Fibroblast of skin of left quadriceps (primary cell): ENCODE measurements at regions not wholly inside any gene's neighbourhood (a gene's known extent, or its start where the extent isn't known, plus 50 kb on each side); places are given as distances from the start of the nearest gene placed in this dataset.
A peak's percentile ranks its signal among the peaks of the same experiment; 100 is the strongest.

Experiments
- DNase-seq, 2 experiments: peaks; one replicate each; pipeline ENCODE4 v3.0.0-alpha.2; 2013; ENCODE audit warnings: low read depth in 2 of 2

DNA sequence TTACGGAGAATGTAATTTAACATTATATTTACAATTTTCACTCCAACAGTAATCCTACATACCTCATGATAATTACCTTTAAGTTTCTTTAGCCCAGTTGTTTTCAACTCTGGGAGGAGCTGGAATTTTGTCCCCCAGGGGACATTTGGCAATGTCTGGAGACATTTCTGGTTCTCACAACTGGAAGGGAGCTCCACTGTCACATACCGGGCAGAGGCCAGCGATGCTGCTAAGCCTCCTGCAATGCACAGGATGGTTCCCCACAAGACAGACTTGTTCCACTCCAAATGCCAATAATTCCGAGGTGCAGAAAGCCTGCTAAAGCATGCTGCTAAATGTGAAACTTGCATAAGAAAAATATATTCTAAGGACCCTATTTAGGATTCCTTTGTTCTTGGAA lies 251.1 kb upstream of the IRX5 start:
- no peak for DNase-seq

DNA sequence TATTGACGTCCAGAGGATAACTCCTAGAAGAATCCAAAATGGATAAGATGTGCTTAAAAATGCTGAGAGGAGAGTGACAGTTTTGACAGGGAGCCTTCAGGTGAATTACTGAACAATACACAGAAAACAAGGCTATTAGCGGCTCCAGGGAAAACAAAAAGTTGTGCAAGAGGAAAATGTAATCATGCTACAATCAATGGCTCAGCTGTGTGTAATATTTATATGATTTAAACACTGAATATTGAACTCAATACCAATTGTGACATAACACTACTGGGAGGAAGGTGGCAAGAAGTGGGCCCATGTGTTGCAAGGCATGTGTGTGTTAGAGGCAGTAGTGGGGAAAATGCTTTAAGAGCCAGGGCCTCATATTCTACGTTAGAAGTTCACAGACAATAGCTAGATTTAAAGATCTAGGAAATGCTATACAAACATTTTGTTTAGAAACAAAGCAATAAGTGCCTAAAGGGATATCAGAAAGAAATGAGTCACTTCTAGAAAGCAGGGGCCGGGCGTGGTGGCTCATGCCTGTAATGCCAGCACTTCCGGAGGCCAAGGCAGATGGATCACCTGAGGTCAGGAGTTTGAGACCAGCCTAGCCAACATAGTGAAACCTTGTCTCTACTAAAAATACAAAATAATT lies 253.2 kb upstream of the IRX5 start:
- DNase-seq, result no peak

DNA sequence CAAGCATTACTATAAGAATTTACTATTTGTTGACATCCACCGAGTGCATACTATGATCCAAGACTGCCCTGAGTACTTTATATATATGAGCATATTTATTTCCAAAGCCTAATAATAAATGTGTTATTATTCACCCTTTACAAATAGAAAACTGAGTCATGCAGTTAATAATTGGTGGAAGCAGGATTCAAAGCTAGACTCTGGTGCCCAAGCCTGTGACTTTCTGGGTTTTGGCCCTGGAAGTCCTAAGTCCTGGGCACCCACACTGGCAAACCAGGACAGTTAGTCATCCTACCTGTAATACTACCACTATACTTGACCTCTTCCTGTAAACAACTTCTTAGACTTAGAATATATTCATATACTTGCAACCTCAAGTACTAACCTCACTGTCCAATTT lies 257.4 kb upstream of the IRX5 start:
- no peak for DNase-seq

DNA sequence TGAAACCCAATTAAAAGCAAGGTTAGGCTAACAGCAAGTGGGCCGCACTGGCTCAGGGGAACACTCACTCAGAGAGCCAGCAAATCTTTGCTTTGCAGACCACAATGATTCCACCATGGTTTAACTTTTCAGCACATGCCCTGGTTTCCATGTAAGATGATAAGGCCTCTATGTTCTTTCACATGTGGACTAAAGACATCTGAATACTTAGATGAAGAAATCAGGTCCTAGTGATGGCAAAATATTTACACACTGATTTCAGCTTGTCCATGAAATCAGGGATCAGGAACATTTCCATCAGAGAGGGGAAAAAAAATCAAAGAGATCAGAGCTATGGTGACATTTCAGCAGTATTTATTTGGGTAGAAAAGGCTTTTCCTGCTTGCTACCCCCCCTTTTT lies 258.2 kb upstream of the IRX5 start:
- DNase-seq, result no peak

DNA sequence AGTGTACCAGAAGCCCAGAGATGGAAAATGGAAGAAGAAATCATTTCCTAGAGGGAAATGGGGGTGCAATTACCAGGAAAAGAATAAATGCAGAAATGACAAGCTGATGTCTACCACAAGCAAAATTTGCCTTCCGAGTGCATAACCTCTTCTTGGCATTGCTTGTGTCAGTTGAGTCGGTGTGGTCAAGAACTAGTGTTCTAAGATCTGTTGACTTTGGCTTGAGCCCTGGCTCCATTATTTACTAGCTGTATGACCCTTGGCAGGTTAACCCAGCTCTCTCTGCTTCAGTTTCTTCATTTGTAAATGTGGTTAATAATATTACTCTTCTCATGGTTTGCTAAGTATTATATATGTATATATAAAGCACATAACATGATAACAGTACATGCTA lies 273.0 kb upstream of the IRX5 start:
- no peak for DNase-seq

DNA sequence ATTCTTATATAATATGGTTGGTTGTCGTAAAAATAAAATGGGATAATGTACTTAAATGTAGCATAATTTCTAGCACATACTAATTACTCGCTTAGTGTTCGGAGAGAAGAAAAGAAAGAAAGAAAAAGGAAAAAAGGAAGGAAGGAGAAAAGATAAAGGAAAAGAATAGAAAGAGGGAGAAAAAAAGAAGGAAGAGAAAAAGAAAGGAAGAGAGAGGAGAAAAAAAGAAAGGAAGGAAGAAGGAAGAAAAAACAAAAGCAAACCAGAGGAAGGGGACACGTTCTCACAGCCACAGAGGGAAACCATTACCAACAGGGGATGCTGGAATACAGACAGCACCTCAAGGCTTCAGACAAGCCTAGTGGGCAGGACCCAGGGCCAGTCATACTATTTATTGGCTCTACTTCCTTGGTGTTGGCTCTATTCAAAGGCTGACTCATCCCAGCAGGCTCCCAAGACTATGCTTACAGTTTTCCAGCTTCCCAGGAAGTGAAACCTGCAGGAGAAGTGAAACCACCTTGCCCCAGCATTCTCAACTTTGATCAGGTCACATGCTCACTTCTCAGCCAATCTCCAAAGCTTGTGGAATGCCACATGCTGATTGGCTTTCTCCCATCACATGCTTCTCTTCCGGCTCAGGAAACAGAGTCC lies 273.5 kb upstream of the IRX5 start:
- no peak for DNase-seq

DNA sequence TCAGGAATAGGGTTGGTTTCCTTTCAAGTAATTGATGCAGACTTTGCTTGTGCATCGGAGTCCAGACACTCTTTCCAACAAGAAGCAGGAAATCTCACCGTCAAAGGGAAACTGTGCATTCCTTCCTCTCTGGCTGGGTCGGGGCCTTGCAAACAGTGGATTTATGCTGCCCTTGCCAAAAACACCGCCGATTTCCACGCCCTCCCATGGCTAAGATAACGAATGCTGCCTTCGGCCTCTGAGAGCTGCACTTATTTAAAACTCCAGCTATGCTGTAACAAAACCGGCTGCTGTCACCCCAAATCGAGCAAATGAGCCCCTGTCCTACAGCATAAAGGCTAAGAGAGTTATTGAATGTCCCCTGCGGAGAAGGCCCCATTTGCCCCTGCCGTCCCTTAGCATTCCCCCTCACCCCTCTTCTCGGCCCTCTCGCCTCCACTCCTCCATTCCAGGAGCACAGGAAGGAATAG lies 275.5 kb upstream of the IRX5 start:
- peak in 1 of 2 experiments; percentile 6 for DNase-seq

DNA sequence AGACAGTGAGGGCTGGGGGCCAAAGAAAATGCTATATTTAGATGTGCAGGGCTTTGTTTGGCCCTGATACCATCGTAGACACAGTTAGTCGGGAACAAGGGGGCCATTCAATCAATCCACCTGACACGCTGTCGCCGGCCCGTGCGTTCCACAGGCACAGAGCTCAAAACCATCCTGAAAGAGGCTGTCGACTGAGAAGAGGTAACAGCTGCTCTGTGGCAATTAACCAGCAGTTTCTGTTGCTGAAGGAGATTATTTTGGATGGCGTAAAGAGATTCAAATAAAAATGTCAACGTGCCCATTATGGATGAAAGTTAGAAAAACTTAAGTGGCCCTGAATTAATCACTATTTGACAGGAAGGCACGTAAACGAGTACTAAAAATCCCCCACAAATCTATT lies 276.2 kb upstream of the IRX5 start:
- DNase-seq, result no peak

DNA sequence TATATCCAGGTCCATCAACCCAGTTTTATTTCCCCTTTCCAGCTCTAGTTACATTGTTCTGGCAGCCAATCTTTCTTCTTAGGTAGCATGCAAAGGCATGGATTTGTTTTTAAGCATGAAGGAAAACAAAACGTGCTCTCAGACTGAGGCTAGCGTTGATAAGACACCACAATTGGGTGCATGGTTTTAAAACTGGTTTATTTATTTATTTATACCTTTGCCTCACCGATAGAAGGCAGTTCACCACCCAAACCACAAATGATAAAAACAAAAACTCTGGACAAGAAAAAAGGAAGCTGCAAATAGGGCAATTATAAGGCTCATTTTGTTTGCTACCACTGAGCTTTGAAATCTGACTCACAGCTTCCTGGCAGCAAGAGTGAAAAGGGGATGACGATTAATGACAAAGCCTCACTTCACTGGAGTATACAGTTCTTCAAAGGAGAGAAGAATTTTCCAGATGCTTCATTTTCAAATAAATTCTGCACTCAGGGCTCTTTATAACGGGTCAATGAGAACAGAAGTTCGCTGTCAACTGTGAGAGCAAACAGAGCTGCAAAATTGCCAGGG lies 278.4 kb upstream of the IRX5 start:
- DNase-seq, result no peak

DNA sequence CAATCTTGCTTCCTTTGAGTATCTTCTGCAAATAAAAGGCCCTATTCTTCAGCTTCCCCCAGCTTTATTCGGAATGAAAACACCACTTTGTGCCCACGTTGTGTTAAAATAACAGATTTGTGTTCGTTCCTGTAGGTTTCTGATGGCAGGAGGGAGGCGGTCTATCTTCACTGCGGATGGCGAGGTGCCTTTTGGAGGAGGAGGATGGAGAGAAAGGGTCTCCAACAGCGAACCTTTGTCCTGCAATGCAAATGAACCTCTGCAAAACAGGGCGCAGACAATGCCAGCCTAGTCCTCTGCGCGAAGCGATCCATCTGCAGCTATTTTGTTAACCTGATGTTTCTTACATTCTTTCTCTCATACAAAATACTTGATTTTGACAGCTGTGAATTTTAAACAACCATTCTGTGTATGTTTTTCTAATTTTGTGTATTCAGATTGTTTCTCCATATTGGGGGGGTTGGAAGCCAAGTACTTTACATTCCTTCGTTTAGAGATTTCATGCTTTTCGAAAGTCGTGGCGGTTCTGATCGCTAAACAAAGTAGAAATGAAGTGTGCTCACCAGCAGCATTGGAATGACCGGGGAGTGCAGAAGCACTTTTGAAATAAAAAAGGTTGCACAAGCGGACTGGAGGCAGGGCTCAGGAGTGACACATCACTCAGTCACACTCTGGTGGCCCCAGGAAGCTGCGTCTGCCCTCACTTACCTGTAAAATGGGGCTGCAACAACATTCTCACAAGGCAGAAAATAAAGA lies 279.0 kb upstream of the IRX5 start:
- DNase-seq, result no peak

DNA sequence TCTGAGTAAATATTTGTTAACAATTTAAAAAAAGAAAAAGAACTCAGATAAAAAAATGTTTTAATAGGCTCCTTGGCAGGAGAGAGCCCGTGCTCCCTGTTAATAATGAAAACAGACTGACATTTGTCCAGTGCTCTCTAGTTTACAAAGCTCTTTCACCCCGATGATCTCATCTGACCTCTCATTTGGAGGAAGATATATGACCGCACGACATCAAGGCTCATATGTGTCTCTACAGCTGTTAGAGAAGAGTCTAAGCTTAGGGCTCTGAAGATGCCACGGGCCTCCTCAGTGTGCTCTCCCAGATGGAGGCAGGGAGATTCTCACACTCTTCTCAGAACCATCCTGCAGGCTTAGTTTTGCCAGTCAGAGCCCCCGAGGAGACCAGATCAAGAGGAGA lies 280.8 kb upstream of the IRX5 start:
- no peak for DNase-seq

DNA sequence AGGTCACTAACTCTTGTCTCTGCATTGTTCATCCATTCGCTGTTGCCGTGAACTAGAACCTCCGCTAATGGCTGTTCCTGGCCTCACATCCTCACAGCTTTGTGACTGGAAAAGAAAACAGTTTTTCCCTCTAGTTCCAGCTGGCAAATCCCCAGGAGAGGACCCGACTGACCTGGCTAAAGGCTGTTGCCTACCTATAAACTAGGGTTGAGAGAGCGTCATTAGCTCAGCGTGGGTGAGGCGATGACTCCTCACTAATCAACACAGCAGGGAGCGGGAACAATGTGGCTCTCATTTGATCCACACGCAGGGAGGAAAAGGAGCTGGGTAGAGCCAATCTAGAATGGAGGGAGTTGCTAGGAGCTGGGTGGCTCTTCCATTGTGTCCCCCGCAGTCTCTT lies 282.1 kb upstream of the IRX5 start:
- no peak for DNase-seq

DNA sequence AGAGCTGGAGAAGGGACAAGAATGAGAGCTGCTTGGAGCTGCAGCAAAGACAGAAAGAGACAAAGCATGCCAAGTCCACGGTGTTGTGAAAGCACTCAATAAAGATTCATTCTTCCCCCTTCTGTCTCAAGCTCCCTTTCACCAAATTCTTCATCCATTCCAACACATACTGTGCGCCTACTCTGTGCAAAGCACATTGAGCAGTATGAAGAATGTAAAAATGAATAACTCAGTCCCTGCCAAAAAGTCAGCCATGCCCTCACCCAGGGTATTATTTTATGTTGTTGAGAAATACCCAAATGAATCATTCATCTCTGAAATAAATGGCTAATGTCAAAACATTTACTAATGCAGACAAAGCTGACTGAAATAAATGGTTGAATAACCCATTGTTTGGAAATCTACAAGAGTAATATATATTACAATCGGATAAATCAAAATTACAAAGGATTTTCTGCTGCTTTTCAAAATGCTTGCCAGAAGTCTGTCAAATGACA lies 282.9 kb upstream of the IRX5 start:
- peak; percentile 20 to 34 for DNase-seq

DNA sequence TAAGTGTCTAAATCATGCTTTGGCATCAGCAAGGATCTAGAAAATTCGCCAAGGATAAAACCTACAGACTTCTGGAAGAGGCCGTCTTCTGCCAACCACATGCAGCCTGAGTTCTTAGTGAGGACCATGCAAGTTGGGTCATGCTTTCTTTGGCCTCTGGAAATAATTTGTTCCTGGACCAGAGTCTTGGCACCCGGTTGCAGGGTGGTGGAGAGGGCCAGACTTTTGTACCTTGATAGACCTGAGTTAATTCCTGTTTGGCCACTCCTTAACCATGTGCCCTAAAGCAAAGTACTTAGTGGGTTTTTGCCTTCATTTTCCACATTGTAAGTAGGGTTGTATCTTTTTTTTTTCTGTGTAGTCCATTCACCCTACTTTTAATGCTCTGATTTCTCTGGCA lies 283.4 kb upstream of the IRX5 start:
- DNase-seq, result no peak

DNA sequence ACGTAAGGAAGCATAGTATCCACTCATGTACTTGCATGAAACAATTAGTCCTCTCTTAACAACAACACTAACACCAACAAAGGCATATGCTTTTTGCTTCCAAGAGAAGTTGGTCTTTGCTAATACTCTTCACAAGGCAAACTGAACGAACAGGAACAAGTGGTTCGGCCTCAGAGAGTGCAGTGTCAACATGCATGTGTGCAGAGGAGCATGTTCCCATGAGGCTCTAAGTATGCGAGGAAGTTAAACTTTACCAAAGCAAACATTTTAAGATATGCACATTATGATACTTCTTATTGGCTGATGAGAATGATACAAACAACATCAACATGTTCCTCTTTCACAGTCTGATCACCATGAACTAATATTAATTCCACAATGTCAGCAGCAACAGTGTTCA lies 285.3 kb upstream of the IRX5 start:
- no peak for DNase-seq

DNA sequence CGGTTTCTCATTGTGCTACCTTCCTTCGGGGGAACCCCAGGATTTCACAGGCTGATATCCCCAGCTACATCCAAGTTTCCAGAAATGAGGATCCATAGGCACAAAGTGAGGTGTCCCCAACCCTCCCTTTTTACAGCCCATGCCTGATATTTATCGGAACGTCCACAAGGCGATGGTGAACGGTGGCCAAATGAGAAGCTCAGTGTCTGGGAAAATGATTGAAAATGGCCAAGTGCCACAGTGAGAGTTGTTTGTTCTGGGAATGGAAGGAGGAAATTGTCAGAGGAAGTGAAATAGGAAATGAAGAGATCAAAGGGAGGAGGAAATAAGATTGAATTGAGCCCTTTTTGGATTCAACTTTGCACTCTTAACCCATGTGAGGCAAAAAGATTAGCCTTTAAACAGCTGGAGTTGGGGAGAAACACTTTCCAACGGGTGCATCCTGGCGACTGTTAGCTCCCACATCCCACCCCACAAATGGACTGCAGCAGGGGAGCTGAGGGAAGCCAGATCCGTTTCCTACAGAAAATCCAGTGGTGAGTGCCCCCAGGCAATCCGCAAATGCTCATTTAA lies 294.4 kb upstream of the IRX5 start:
- no peak for DNase-seq

DNA sequence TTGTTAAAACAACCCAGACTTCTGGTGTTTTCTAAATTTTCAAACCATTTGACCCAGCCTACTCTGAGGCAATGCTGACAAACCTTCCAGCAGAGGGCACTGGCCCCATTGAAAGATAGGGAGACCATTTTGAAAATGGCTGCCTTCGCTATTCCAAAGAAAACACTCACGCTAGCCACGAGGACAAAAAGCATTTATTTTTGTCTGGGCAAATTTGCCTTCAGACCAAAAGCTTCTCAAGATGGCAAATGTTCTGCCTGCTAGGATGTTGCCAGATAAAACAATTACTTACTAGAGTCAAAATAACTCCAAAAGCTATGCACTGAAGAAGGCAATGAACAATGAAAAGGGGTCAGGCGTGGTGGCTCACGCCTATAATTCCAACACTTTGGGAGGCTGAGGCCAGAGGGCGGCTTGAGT lies 296.7 kb upstream of the IRX5 start:
- DNase-seq, result no peak

DNA sequence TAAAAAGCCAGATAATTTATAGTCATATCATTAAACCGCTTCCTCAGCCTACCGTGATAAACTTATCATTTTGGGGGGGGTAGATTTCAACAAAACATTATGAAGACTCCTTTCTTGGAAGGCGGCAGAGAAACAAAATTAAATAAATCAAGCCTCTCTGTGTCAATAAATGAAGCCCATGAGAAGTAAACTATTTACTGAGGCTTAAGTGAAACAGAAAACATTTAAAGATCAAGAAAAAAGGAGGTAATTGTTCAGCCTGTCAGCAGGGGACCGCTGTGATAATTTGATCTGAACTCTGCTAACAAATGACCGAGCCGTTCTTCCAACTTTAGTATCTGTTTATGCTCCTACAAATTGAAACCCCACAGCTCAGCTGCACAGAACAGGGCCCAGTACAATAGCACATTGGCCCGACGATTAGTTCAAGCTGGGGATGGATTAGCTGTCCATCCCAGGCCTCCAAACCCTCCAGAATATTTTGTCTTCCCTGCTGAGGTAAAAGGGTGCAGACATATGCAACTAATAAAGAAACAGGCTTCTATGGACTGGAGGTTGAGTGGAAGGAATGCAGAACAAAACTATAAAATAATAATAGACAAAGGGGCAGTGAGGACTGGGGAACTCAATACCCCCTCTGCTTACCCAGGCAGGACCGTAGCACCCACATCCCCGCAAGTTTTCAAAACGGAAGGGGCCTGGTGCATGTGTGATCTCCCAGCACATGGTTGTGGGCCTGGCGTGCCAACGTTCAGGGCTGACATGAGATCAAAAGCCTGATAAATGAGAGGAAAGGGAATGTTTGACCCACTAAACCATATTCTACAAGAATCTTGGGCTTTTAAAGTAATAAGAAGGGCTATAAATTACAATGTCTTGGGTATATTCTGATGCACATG lies 298.1 kb upstream of the IRX5 start:
- DNase-seq, result no peak

DNA sequence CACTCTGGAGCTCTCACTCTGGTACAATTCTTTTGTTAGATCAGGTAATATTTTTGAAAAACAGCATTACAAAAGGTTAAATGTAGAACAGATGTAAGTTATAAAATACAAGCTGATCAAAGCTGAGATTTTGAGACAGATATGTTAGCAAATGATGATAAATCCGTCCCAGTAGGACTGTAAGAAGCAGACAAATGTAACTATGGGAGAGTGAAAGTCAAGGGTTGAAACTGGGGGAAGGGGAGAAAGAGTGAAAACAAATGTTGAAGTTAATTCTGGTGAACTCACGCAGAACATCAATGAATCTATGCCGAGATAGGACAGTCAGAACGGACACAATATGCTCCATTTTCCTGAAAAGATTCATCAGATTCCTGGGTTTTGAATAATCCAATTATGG lies 298.9 kb upstream of the IRX5 start:
- no peak for DNase-seq

DNA sequence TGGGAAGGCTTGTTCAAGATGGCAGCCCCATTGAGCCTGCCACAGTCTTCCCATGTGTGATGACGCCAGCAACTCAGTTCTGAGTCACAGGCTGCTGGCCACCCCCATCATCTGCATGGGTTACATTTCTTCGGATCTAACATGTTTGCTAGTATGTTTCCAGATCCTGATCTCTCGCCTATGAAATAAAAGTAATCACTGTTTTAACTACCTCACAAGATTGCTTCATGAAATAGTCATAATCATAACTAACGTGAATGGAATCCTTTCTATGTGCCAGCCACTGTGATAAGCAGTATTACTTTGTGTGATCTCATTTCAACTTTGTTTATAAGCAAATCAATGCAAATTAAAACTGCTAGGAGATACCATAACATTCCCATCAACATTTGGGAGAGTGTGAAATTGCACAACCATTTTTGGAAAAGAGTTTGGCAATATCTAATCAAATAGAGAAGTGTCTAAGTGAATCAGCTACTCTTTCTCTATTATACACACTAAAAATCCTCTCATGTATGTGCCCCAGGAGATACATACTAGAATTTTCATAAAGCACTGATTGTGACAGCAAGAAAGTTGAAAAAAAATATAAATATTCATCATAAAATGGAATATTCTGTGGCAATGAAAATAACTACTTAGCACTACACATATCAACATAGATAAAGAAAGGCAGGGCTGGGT lies 300.2 kb upstream of the IRX5 start:
- peak in 1 of 2 experiments; percentile 9 for DNase-seq
